SK-N-SH (cell line): ENCODE measurements at regions not wholly inside any gene's neighbourhood (a gene's known extent, or its start where the extent isn't known, plus 50 kb on each side); places are given as distances from the start of the nearest gene placed in this dataset.

Source experiments
- CTCF ChIA-PET: fragments of 300-600, 350-600 bp; formaldehyde crosslinking; extraction: SDS; loops from one replicate; lab custom pipeline; 2021; lab: Yijun Ruan, JAX
- POLR2A ChIA-PET: fragments of 350-600 bp; sonication (Branson Sonifier 250); formaldehyde crosslinking; extraction: SDS; loops from one replicate; lab custom pipeline; 2020; ENCODE audit warnings: antibody characterized with exemption, inconsistent platforms; lab: Yijun Ruan, JAX
- DNase-seq: peaks from one replicate; pipeline ENCODE4 v3.0.0; 2012
- H2AFZ ChIP-seq: fragments of 200-600 bp; sonication (generic); 2 replicates; pipeline ENCODE4 v1.8.1; 2016; ENCODE audit warnings: antibody characterized with exemption, mild to moderate bottlenecking, low read depth
- H3F3A ChIP-seq: fragments of 200-600 bp; sonication (generic); replicated peaks from 2 replicates; pipeline ENCODE3; 2016; ENCODE audit warnings: antibody characterized with exemption, mild to moderate bottlenecking; ENCODE audit not compliant: insufficient read depth
- H3K27ac ChIP-seq, 2 experiments: fragments of 200-500 bp in 1 of 2; fragments of 200-600 bp in 1 of 2; sonication (Bioruptor generic) in 1 of 2; sonication (generic), shearing (Covaris generic) in 1 of 2; 2 replicates each; pipeline versions ENCODE4 v1.5.1 to v1.6.1; 2014 to 2016; ENCODE audit warnings: low read depth in 2 of 2, inconsistent platforms in 1 of 2, low read length in 1 of 2, mild to moderate bottlenecking in 1 of 2, mixed read lengths in 1 of 2
- H3K27me3 ChIP-seq: fragments of 200-600 bp; sonication (generic), shearing (Covaris generic); 2 replicates; pipeline ENCODE4 v1.6.1; 2016; ENCODE audit warnings: mixed run types; ENCODE audit not compliant: insufficient read depth
- H3K36me3 ChIP-seq, 2 experiments: fragments of 200-500 bp in 1 of 2; fragments of 200-600 bp in 1 of 2; sonication (Bioruptor generic) in 1 of 2; sonication (generic) in 1 of 2; replicated peaks in 1 of 2; 2 replicates each; pipeline versions ENCODE3 to v1.5.1; 2014 to 2016; ENCODE audit warnings: low read length in 1 of 2, mild to moderate bottlenecking in 1 of 2; ENCODE audit not compliant: insufficient read depth in 2 of 2, control insufficient read depth in 1 of 2
- H3K4me1 ChIP-seq, 2 experiments: fragments of 200-500 bp in 1 of 2; fragments of 200-600 bp in 1 of 2; sonication (Bioruptor generic) in 1 of 2; sonication (generic), shearing (Covaris generic) in 1 of 2; 2 replicates each; pipeline versions ENCODE4 v1.5.1 to v1.6.1; 2014 to 2016; ENCODE audit warnings: low read depth in 1 of 2, low read length in 1 of 2, mixed run types in 1 of 2; ENCODE audit not compliant: insufficient read depth in 2 of 2, control insufficient read depth in 1 of 2
- H3K4me2 ChIP-seq: fragments of 200-600 bp; sonication (generic), shearing (Covaris generic); 2 replicates; pipeline ENCODE4 v1.6.1; 2017; ENCODE audit warnings: mixed run types
- H3K4me3 ChIP-seq, 2 experiments: fragments of 200-500 bp in 1 of 2; fragments of 200-600 bp in 1 of 2; sonication (Bioruptor generic) in 1 of 2; sonication (generic), shearing (Covaris generic) in 1 of 2; 2 replicates each; pipeline versions ENCODE4 v1.5.1 to v1.8.1; 2014 to 2016; ENCODE audit warnings: low read depth in 2 of 2, inconsistent platforms in 1 of 2, low read length in 1 of 2, mild to moderate bottlenecking in 1 of 2, mixed read lengths in 1 of 2, moderate library complexity in 1 of 2
- H3K79me2 ChIP-seq: fragments of 200-600 bp; sonication (generic); 2 replicates; pipeline ENCODE4 v1.8.1; 2017; ENCODE audit warnings: mild to moderate bottlenecking; ENCODE audit not compliant: insufficient read depth
- H3K9ac ChIP-seq: fragments of 200-600 bp; sonication (generic); 2 replicates; pipeline ENCODE4 v1.6.1; 2017; ENCODE audit warnings: mixed run types
- H3K9me2 ChIP-seq: fragments of 200-600 bp; sonication (generic); 2 replicates; pipeline ENCODE4 v1.6.1; 2017; ENCODE audit warnings: mixed run types
- H3K9me3 ChIP-seq: fragments of 200-600 bp; sonication (generic); 2 replicates; pipeline ENCODE4 v1.6.1; 2017; ENCODE audit warnings: mixed run types, mild to moderate bottlenecking, moderate library complexity
- H4K20me1 ChIP-seq: fragments of 200-600 bp; sonication (generic); 2 replicates; pipeline ENCODE4 v1.6.1; 2017; ENCODE audit warnings: mild to moderate bottlenecking, mixed run types; ENCODE audit not compliant: insufficient read depth
- CHD2 ChIP-seq: fragments of 150-350 bp; IDR thresholded peaks from 2 replicates; pipeline ENCODE4 v1.6.1; 2018; ENCODE audit warnings: low read length; ENCODE audit not compliant: partially characterized antibody
- EP300 ChIP-seq, 2 experiments: IDR thresholded peaks; 2 replicates each; pipeline versions ENCODE4 v1.4.0 to v1.6.1; 2012; ENCODE audit warnings: borderline replicate concordance in 1 of 2, low read depth in 1 of 2, low read length in 1 of 2
- FOSL2 ChIP-seq: IDR thresholded peaks from 2 replicates; pipeline ENCODE4 v1.4.0; 2012; ENCODE audit warnings: low read depth, mild to moderate bottlenecking, moderate library complexity, borderline replicate concordance
- JUND ChIP-seq: IDR thresholded peaks from 2 replicates; pipeline ENCODE4 v1.4.0; 2012
- MXI1 ChIP-seq: IDR thresholded peaks from 2 replicates; pipeline ENCODE4 v1.6.1; 2012; ENCODE audit warnings: mild to moderate bottlenecking, low read depth, low read length, improper control_type of control experiment
- NRF1 ChIP-seq: IDR thresholded peaks from 2 replicates; pipeline ENCODE4 v1.6.1; 2012; ENCODE audit warnings: low read depth, mild to moderate bottlenecking, low read length
- RAD21 ChIP-seq: IDR thresholded peaks from 2 replicates; pipeline ENCODE4 v1.6.1; 2012; ENCODE audit warnings: mild to moderate bottlenecking, low read length
- TAF1 ChIP-seq: IDR thresholded peaks from 2 replicates; pipeline ENCODE4 v1.6.1; 2012; ENCODE audit warnings: low read depth, mild to moderate bottlenecking, low read length, moderate library complexity, borderline replicate concordance
- TCF12 ChIP-seq: IDR thresholded peaks from 2 replicates; pipeline ENCODE4 v1.4.0; 2012
- WGBS: methylation state at CpG from one replicate; pipeline ENCODE4 v1.1.6; 2017; ENCODE audit warnings: low lambda C conversion rate; 5-methylcytosine and 5-hydroxymethylcytosine counted together
- TF ChIP-seq, protein P1 (sequence below): IDR thresholded peaks from 2 replicates; pipeline ENCODE4 v1.4.0; 2012; ENCODE audit warnings: low read depth, borderline replicate concordance
- TF ChIP-seq, protein P2 (sequence below): IDR thresholded peaks from 2 replicates; pipeline ENCODE4 v1.6.1; 2012; ENCODE audit warnings: mild to moderate bottlenecking, low read depth, low read length, moderate library complexity
- TF ChIP-seq, protein P3 (sequence below): fragments of 150-350 bp; IDR thresholded peaks from 2 replicates; pipeline ENCODE4 v1.6.1; 2016; ENCODE audit warnings: mild to moderate bottlenecking, low read depth, low read length

DNA sequence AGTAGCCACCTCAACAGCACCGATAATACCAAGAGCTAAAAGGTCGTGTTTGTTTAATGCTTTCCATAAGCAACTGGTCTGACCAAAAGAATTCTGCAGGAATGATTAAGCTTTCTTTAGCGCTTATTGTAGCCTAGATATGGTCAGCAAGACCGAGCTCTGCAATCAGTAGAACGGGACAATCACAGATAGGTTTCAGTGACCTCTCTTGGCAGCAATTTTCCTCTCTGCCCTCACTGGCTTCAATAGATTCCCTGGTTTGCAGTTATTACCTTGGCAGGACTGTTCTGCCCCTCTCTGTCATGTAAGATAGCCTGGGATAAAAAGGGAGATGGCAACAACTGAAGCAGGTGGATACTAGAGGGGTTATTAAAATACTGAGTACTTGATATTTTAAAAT lies 337.1 kb upstream of the NECTIN3 start:
- Histone ChIP-seq H4K20me1 (no peaks in the 10 kb centered on the region), H3K9ac (no peak overlapping the region), H3K36me3 (no peaks in the 10 kb centered on the region), H3K4me3 (no peak overlapping the region), H3K79me2 (no peaks in the 10 kb centered on the region), H3K9me3 (no peaks in the 10 kb centered on the region), H3K4me1 (no peaks in the 10 kb centered on the region), H3K4me2 (no peak overlapping the region), H3K27me3 (no peaks in the 10 kb centered on the region), H3K27ac (no peak overlapping the region), H3F3A (no peaks in the 10 kb centered on the region), H2AFZ (no peak overlapping the region), H3K9me2 (no peaks in the 10 kb centered on the region)
- no peak for DNase-seq
- POLR2A ChIA-PET = no interaction called here
- TF ChIP-seq MXI1 (no peak), CHD2 (no peak), JUND (no peak), EP300 (IDR thresholded peaks at IDR 0.05; ENCODE audit: borderline replicate concordance in 1 of 2, low read depth in 1 of 2, low read length in 1 of 2) (no peak), TCF12 (no peak), FOSL2 (no peak), RAD21 (no peak), TAF1 (no peak), NRF1 (no peak)
- TF ChIP-seq, protein P1, sequence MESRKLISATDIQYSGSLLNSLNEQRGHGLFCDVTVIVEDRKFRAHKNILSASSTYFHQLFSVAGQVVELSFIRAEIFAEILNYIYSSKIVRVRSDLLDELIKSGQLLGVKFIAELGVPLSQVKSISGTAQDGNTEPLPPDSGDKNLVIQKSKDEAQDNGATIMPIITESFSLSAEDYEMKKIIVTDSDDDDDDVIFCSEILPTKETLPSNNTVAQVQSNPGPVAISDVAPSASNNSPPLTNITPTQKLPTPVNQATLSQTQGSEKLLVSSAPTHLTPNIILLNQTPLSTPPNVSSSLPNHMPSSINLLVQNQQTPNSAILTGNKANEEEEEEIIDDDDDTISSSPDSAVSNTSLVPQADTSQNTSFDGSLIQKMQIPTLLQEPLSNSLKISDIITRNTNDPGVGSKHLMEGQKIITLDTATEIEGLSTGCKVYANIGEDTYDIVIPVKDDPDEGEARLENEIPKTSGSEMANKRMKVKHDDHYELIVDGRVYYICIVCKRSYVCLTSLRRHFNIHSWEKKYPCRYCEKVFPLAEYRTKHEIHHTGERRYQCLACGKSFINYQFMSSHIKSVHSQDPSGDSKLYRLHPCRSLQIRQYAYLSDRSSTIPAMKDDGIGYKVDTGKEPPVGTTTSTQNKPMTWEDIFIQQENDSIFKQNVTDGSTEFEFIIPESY = no peak
- TF ChIP-seq, protein P2, sequence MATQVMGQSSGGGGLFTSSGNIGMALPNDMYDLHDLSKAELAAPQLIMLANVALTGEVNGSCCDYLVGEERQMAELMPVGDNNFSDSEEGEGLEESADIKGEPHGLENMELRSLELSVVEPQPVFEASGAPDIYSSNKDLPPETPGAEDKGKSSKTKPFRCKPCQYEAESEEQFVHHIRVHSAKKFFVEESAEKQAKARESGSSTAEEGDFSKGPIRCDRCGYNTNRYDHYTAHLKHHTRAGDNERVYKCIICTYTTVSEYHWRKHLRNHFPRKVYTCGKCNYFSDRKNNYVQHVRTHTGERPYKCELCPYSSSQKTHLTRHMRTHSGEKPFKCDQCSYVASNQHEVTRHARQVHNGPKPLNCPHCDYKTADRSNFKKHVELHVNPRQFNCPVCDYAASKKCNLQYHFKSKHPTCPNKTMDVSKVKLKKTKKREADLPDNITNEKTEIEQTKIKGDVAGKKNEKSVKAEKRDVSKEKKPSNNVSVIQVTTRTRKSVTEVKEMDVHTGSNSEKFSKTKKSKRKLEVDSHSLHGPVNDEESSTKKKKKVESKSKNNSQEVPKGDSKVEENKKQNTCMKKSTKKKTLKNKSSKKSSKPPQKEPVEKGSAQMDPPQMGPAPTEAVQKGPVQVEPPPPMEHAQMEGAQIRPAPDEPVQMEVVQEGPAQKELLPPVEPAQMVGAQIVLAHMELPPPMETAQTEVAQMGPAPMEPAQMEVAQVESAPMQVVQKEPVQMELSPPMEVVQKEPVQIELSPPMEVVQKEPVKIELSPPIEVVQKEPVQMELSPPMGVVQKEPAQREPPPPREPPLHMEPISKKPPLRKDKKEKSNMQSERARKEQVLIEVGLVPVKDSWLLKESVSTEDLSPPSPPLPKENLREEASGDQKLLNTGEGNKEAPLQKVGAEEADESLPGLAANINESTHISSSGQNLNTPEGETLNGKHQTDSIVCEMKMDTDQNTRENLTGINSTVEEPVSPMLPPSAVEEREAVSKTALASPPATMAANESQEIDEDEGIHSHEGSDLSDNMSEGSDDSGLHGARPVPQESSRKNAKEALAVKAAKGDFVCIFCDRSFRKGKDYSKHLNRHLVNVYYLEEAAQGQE = no peak
- TF ChIP-seq, protein P3, sequence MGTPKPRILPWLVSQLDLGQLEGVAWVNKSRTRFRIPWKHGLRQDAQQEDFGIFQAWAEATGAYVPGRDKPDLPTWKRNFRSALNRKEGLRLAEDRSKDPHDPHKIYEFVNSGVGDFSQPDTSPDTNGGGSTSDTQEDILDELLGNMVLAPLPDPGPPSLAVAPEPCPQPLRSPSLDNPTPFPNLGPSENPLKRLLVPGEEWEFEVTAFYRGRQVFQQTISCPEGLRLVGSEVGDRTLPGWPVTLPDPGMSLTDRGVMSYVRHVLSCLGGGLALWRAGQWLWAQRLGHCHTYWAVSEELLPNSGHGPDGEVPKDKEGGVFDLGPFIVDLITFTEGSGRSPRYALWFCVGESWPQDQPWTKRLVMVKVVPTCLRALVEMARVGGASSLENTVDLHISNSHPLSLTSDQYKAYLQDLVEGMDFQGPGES = no peak
- WGBS = 80% methylated on average over 5 of the region's 5 CpGs
- CTCF ChIA-PET = no interaction called here
